ENCODE measurements at regions not wholly inside any gene's neighbourhood (a gene's known extent, or its start where the extent isn't known, plus 50 kb on each side); places are given as distances from the start of the nearest gene placed in this dataset.

- TF ChIP-seq CTCF (IDR thresholded peaks at IDR 0.05) = no peak
- no peak for TF ChIP-seq POLR2A (IDR thresholded peaks at IDR 0.05)
- TF ChIP-seq EP300 (IDR thresholded peaks at IDR 0.05) = no peak
Observed at GRCh38 chr11:130548491-130548833, 100.0 kb downstream of the ADAMTS15 start.

Data from ovary (tissue), 3 donors.